B cell (primary cell): ENCODE measurements at regions not wholly inside any gene's neighbourhood (a gene's known extent, or its start where the extent isn't known, plus 50 kb on each side); places are given as distances from the start of the nearest gene placed in this dataset.
"Not testable (repeated sequence)": the region's sequence is repeated elsewhere in the genome, so short reads cannot be mapped to it uniquely, and the experiment has no call there.

Experiments
- ATAC-seq: fragments of 200-7000 bp; cut with Tn5 transposase; one replicate; pipeline ENCODE4 v1.10.0; 2021; ENCODE audit warnings: low read depth, mild to moderate bottlenecking, moderate number of reproducible peaks, moderate library complexity
- CTCF ChIA-PET: fragments of 350-600 bp; sonication (Branson Sonifier 250); formaldehyde crosslinking; loops from one replicate; lab custom pipeline; 2021; ENCODE audit warnings: antibody characterized with exemption, inconsistent platforms; lab: Charles Lee
- POLR2A ChIA-PET: fragments of 350-600 bp; sonication (Branson Sonifier 250); formaldehyde crosslinking; loops from one replicate; lab custom pipeline; 2021; ENCODE audit warnings: antibody characterized with exemption; lab: Charles Lee
- DNase-seq: peaks from one replicate; pipeline ENCODE4 v3.0.0; 2013
- H2AFZ ChIP-seq: 2 replicates; pipeline ENCODE4 v1.6.1; 2012; ENCODE audit warnings: mild to moderate bottlenecking, low read depth, low read length; ENCODE audit not compliant: insufficient read depth, poor library complexity, severe bottlenecking
- H3K27ac ChIP-seq, 2 donors: 1 replicate in 1 of 2; 2 replicates in 1 of 2; pipeline ENCODE4 v1.5.1; 2012 to 2013; ENCODE audit warnings: low read length in 2 of 2, mild to moderate bottlenecking in 2 of 2, moderate library complexity in 1 of 2
- H3K27me3 ChIP-seq, 4 experiments: fragments of 200-600 bp in 1 of 4; sonication (generic) in 1 of 4; replicated peaks in 1 of 4; 1 replicate in 2 of 4; 2 replicates in 2 of 4; pipeline versions ENCODE4 v1.6.1 to v1.7.0; 2013 to 2016; ENCODE audit warnings: low read length in 3 of 4, mild to moderate bottlenecking in 2 of 4, mixed read lengths in 1 of 4, moderate library complexity in 1 of 4; ENCODE audit not compliant: insufficient read depth in 4 of 4, control insufficient read depth in 3 of 4; ENCODE audit errors: control extremely low read depth in 1 of 4
- H3K36me3 ChIP-seq, 2 experiments: replicated peaks in 1 of 2; 1 replicate in 1 of 2; 2 replicates in 1 of 2; pipeline versions ENCODE4 v1.6.1 to v1.7.1; 2013; ENCODE audit warnings: low read length in 1 of 2; ENCODE audit not compliant: insufficient read depth in 2 of 2, control insufficient read depth in 1 of 2; ENCODE audit errors: control extremely low read depth in 1 of 2, extremely low read depth in 1 of 2
- H3K4me1 ChIP-seq, 2 donors: fragments of 200-600 bp in 1 of 2; sonication (generic) in 1 of 2; 1 replicate in 1 of 2; 2 replicates in 1 of 2; pipeline versions ENCODE4 v1.5.1 to v1.6.1; 2013 to 2017; ENCODE audit warnings: low read length in 2 of 2; ENCODE audit not compliant: control insufficient read depth in 2 of 2, insufficient read depth in 2 of 2
- H3K4me2 ChIP-seq: replicated peaks from 2 replicates; pipeline ENCODE3; 2012; ENCODE audit warnings: mild to moderate bottlenecking, low read depth, low read length; ENCODE audit not compliant: poor library complexity, severe bottlenecking
- H3K4me3 ChIP-seq, 5 experiments: fragments of 200-600 bp in 1 of 5; sonication (generic) in 1 of 5; 1 replicate in 3 of 5; 2 replicates in 2 of 5; pipeline versions ENCODE4 v1.5.1 to v1.7.0; 2011 to 2016; ENCODE audit warnings: low read length in 4 of 5, mild to moderate bottlenecking in 4 of 5, low read depth in 2 of 5, control low read depth in 1 of 5, moderate library complexity in 1 of 5; ENCODE audit not compliant: insufficient read depth in 1 of 5; ENCODE audit errors: control extremely low read depth in 1 of 5, extremely low read depth in 1 of 5
- H3K79me2 ChIP-seq: fragments of 200-600 bp; sonication (generic); one replicate; pipeline ENCODE4 v1.6.0; 2016; ENCODE audit warnings: low read length; ENCODE audit not compliant: control insufficient read depth, insufficient read depth
- H3K9ac ChIP-seq: fragments of 200-600 bp; sonication (generic); 2 replicates; pipeline ENCODE4 v1.6.1; 2017; ENCODE audit warnings: mild to moderate bottlenecking, low read length, moderate library complexity
- H3K9me3 ChIP-seq, 3 donors: one replicate each; pipeline versions ENCODE4 v1.6.1 to v1.7.1; 2013; ENCODE audit warnings: low read length in 2 of 3; ENCODE audit not compliant: control insufficient read depth in 2 of 3, insufficient read depth in 1 of 3; ENCODE audit errors: control extremely low read depth in 1 of 3
- H4K20me1 ChIP-seq: 2 replicates; pipeline ENCODE4 v1.6.0; 2012; ENCODE audit warnings: mild to moderate bottlenecking, low read length; ENCODE audit not compliant: insufficient read depth, control insufficient read depth, poor library complexity, severe bottlenecking
- H3K27ac Mint-ChIP-seq: one replicate; pipeline ENCODE4 v1.8.0; 2021; ENCODE audit warnings: mixed read lengths
- H3K27me3 Mint-ChIP-seq: one replicate; pipeline ENCODE4 v1.8.0; 2021; ENCODE audit warnings: mixed read lengths
- H3K4me1 Mint-ChIP-seq: one replicate; pipeline ENCODE4 v1.8.0; 2021; ENCODE audit warnings: mixed read lengths
- H3K4me3 Mint-ChIP-seq: one replicate; pipeline ENCODE4 v1.8.0; 2021; ENCODE audit warnings: mixed read lengths
- H3K9me3 Mint-ChIP-seq: one replicate; pipeline ENCODE4 v1.8.0; 2022; ENCODE audit warnings: mixed read lengths; ENCODE audit not compliant: insufficient read depth
- EZH2 ChIP-seq: IDR thresholded peaks from 2 replicates; pipeline ENCODE4 v1.6.1; 2012; ENCODE audit warnings: borderline replicate concordance, low read depth, mild to moderate bottlenecking, moderate library complexity, low read length; ENCODE audit not compliant: insufficient read depth, poor library complexity, severe bottlenecking
- WGBS: methylation state at CpG from one replicate; pipeline ENCODE4 v1.1.5; 2013; ENCODE audit warnings: missing lambda C conversion rate; ENCODE audit not compliant: insufficient coverage; 5-methylcytosine and 5-hydroxymethylcytosine counted together
- intact Hi-C: fragments of 100-400 bp; cut with micrococcal nuclease; formaldehyde crosslinking; loops from one replicate; pipeline ENCODE4 v1.10.0; 2022
- TF ChIP-seq, protein P1 (sequence below): fragments of 200-600 bp; IDR thresholded peaks from one replicate; pipeline ENCODE4 v1.8.0; 2022; ENCODE audit warnings: antibody characterized with exemption, mild to moderate bottlenecking

DNA sequence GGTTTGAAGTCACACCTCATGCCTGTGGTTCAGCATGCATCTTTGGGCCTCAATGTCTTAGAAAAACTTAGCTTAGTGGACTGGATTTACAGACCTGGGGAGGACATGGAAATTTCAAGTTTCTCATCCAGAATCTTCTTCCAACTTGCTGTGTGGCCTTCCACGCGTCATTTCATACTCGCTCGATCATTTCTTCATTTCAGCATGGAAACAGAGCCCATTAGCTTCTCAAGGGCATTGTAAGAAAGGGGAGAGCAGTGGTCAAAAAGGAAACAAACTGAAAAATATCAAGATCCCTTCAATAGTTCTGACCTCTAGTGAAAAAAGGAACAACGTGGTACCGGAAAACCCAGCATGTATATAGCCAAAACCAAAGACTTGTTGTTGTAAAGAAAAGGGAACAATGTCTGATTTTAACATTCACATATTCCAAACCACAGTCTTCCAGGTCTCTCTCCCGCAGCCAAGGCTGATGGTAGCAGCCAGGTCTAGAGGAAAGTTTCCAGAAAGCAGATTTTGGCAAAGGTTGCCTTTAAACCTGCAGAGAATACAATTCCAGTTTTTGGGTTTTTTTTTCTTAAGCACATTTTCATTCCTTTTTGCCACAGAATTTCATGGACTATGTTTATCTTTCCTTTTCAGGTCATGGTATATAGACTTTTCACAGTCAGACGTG lies 97.0 kb upstream of the CDC42BPA start:
- Histone ChIP-seq H3K4me1 (no peaks in the 10 kb centered on the region), H3K4me2 (no peak overlapping the region), H3K27ac (no peak overlapping the region), H2AFZ (no peak overlapping the region), H3K27me3 (peaks cover 0 to 3% (median 0%) of the 10 kb centered on the region in 4 experiments), H3K9me3 (no peaks in the 10 kb centered on the region), H3K9ac (no peak overlapping the region), H3K79me2 (no peaks in the 10 kb centered on the region), H3K4me3 (no peak overlapping the region), H4K20me1 (no peaks in the 10 kb centered on the region), H3K36me3 (no peaks in the 10 kb centered on the region)
- no CpG with 5 or more reads among the region's 8 CpGs for WGBS
- Mint-ChIP-seq H3K4me3 (no peak overlapping the region), H3K9me3 (no peaks in the 10 kb centered on the region), H3K27me3 (peaks cover 29% of the 10 kb centered on the region), H3K4me1 (no peaks in the 10 kb centered on the region), H3K27ac (no peak overlapping the region)
- intact Hi-C loops = no loop called here
- ATAC-seq = no peak
- ChIA-PET POLR2A (no interaction called here), CTCF (no interaction called here)
- DNase-seq = no peak
- no peak for TF ChIP-seq EZH2
- TF ChIP-seq, protein P1, sequence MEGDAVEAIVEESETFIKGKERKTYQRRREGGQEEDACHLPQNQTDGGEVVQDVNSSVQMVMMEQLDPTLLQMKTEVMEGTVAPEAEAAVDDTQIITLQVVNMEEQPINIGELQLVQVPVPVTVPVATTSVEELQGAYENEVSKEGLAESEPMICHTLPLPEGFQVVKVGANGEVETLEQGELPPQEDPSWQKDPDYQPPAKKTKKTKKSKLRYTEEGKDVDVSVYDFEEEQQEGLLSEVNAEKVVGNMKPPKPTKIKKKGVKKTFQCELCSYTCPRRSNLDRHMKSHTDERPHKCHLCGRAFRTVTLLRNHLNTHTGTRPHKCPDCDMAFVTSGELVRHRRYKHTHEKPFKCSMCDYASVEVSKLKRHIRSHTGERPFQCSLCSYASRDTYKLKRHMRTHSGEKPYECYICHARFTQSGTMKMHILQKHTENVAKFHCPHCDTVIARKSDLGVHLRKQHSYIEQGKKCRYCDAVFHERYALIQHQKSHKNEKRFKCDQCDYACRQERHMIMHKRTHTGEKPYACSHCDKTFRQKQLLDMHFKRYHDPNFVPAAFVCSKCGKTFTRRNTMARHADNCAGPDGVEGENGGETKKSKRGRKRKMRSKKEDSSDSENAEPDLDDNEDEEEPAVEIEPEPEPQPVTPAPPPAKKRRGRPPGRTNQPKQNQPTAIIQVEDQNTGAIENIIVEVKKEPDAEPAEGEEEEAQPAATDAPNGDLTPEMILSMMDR = no peak

DNA sequence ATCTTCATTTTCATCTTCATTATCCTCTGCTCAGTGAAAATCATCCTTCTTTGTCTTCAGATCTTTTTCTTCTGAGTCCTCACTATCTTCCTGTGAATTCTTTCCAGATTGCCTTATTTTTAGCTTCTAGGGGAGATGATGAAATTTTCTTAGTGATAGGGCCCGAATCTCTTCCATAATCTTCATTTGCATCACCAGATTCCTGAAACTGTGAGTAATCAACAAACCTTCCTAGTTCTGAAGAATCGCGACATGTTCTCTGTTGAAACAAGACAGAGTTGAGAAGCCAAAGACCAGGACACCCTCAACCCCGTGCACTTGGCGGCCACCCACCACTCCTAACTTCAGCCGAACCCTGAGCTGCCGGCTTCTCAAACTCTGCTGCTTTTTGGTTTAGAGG lies 92.8 kb upstream of the CDC42BPA start:
- H3K4me2 ChIP-seq = no peak overlapping the region
- ATAC-seq (no peak), DNase-seq (no peak)
- Mint-ChIP-seq H3K4me3 (no peak overlapping the region), H3K4me1 (no peaks in the 10 kb centered on the region), H3K9me3 (no peaks in the 10 kb centered on the region), H3K27ac (no peak overlapping the region), H3K27me3 (peaks cover 20% of the 10 kb centered on the region)
- peaks cover 0 to 3% (median 0%) of the 10 kb centered on the region in 4 experiments for H3K27me3 ChIP-seq
- no peak overlapping the region for H3K9ac ChIP-seq
- WGBS = 79% methylated on average over 6 of the region's 7 CpGs
- no peak overlapping the region for H2AFZ ChIP-seq
- CTCF ChIA-PET = no interaction called here
- no peaks in the 10 kb centered on the region for H3K79me2 ChIP-seq
- no peaks in the 10 kb centered on the region for H4K20me1 ChIP-seq
- no peaks in the 10 kb centered on the region for H3K9me3 ChIP-seq
- intact Hi-C loops = no loop called here
- no peaks in the 10 kb centered on the region for H3K4me1 ChIP-seq
- no peak overlapping the region for H3K27ac ChIP-seq
- no peak overlapping the region for H3K4me3 ChIP-seq
- TF ChIP-seq, protein P1 = no peak
- no peak for TF ChIP-seq EZH2
- POLR2A ChIA-PET = no interaction called here
- no peaks in the 10 kb centered on the region for H3K36me3 ChIP-seq

DNA sequence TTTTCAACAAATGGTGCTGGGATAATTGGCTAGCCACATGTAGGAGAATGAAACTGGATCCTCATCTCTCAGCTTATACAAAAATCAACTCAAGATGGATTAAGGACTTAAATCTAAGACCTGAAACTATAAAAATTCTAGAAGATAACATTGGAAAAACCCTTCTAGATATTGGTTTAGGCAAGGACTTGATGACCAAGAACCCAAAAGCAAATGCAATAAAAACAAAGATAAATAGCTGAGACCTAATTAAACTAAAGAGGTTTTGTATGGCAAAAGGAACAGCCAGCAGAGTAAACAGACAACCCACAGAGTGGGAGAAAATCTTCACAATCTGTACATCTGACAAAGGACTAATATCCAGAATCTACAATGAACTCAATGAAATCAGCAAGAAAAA lies 88.0 kb upstream of the CDC42BPA start:
- H3K4me3 ChIP-seq, H3K27ac ChIP-seq, H2AFZ ChIP-seq, H3K4me2 ChIP-seq, H3K27me3 ChIP-seq, POLR2A ChIA-PET, CTCF ChIA-PET, intact Hi-C loops, H3K9me3 Mint-ChIP-seq, H3K4me1 ChIP-seq, H3K4me1 Mint-ChIP-seq, H3K4me3 Mint-ChIP-seq, H3K9me3 ChIP-seq, H3K27ac Mint-ChIP-seq, H3K9ac ChIP-seq, H3K36me3 ChIP-seq, H4K20me1 ChIP-seq, ATAC-seq, H3K79me2 ChIP-seq, DNase-seq: not testable (repeated sequence)
- H3K27me3 Mint-ChIP-seq = peaks cover 24% of the 10 kb centered on the region
